ENCODE measurements at regions not wholly inside any gene's neighbourhood (a gene's known extent, or its start where the extent isn't known, plus 50 kb on each side); places are given as distances from the start of the nearest gene placed in this dataset.
"Not testable (repeated sequence)": the region's sequence is repeated elsewhere in the genome, so short reads cannot be mapped to it uniquely, and the experiment has no call there.

DNA sequence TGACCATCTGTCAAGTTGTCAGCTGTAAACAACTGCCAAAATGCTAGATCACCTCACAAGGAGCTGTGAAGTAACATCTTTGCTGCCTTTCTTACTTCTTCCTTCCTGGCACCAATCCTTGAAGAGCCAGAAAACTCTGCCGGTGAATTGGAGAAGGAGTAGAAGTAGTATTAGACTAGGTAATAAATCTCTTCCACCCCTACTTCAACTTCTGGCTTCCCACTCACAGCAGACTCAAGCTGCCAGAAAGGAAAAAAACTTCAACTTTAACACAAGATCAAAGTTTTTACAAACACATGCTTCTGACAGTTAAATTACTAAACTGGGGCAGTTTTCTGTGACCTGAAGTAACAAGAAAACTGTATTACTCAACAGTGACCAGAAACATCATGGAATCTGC lies 164.7 kb upstream of the SLC7A11 start:
- in situ Hi-C loops (cut with HindIII; ENCODE audit: low sequenced_read_pairs), result no loop called here
- no peak for DNase-seq (ENCODE audit: low spot score)

DNA sequence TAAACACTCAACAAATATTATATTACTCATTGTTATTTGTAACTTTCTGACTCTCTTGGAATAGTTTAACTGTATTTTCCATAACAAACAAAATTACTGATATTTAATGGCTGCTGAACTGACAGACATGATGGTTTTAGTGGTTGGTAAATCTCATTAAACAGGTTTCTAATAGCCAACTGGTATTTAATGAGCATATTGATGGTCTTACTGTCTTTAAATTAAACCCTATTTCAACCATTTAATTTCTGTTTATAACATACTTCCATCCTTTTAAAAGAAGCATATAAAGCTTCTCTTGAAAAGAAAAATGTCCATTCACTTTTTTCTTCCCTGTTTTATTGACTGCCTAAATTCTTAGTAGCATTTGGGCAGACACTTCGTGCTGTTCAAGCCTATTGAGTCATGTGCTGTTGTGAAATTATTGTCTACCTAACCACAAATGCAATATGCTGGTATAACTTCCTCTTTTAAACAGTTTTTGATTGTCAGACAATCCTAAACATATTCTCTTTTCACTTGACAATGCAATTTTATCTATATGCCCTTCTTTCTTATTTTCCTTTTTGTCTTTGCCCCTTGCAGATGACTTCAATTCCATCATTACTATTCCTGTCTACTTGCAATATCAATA lies 163.9 kb upstream of the SLC7A11 start:
- in situ Hi-C loops (cut with HindIII; ENCODE audit: low sequenced_read_pairs), result no loop called here

DNA sequence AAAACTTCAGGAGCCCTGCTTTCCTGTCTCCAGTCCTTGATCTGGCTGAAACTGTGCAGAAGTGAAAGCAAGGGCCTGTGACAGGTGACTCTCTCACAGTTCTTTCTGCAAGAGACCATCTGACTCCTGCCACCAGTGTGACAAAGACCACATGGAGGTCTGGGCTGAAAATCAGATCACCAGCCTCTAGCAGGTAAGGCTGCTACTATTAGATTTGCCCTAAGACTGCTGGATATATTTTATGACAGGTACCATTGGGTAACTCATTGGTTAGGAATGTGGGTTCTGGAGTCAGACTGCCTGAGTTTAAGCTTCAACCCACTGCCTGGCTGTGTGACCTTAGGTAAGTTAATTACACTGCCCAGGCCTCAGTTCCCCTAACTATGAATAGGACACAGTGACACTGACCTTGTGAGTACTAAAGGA lies 163.3 kb upstream of the SLC7A11 start:
- DNase-seq (ENCODE audit: low spot score), result no peak
- in situ Hi-C loops (cut with HindIII; ENCODE audit: low sequenced_read_pairs), result no loop called here

More for the DNA sequence above, 163.9 kb upstream of the SLC7A11 start:
- DNase-seq (ENCODE audit: low spot score), result no peak

DNA sequence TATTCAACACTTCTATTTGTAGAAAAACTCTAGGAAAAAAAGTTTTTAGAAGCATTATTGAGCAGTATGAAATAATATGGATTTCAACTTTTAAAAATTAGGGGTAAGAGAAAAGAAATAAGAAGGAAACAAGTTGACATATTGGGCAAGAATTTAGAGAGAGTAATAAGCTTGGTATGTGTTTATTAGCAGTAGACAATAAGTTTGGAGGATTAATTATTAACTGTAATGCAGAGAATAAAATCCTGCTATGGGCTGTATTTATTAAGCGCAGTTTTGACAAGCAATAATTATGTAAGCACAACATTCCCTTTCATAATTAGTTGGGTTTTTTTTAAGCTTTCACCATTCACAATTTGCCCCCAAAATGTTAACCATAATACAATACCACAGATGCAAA lies 162.7 kb upstream of the SLC7A11 start:
- DNase-seq (ENCODE audit: low spot score), result no peak
- in situ Hi-C loops (cut with HindIII; ENCODE audit: low sequenced_read_pairs), result no loop called here

DNA sequence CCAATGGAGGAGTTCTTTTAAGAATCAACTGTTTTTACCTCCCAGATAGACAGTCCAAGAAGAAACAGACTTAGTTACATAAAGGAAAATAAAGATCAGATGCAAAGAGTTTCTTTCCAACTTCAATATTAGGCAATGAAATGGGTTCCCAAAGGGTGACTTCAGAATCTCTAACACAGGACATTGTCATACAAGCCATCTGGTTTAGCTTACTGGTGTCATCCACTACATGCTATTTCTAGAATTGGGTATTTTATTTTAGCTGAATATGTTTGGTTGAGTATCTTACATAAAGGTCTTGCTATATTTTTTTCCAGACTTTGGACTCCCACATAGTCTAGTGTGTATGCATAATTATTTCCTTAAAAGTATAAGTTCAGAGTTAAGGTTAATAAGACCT lies 162.1 kb upstream of the SLC7A11 start:
- in situ Hi-C loops (cut with HindIII; ENCODE audit: low sequenced_read_pairs), result no loop called here
- no peak for DNase-seq (ENCODE audit: low spot score)

DNA sequence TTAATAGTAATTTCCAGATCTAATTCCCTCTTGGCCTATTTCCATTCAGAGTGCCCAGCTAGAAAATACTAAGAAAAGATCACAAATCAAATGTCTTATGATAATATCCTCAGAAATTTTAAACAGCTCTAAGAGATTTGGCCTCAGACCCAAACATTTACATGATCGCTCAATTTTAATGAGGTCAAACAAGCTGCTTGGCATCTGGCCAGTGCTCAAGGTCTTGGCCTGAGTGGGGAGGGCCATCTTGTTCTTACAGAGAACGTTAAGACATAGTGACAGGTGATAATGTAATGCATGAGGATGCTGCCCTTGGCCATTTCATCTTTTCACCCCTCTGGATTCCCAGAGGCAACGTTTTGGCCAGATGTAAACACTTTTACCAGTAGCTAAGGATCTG lies 159.2 kb upstream of the SLC7A11 start:
- in situ Hi-C loops (cut with HindIII; ENCODE audit: low sequenced_read_pairs), result no loop called here
- peak; percentile 30 for DNase-seq (ENCODE audit: low spot score)

DNA sequence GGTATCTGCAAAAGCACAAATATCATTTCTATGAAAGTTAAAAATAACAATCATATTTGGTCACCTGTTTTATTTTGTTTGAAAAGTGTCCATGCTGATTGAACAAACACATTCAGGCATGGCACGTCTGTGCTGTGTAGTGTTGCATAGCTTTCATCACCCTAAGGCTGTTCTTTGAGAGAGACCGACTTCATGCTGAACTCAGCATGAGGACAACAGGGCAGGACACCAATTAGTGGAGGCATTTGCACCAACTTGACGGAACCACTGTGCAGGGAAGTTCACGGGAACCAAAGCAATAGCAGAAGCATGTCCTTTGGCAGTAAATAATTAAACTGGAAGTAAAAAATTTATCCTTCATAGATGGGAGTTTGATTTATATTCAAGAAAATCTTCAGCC lies 158.4 kb upstream of the SLC7A11 start:
- DNase-seq (ENCODE audit: low spot score), result no peak
- in situ Hi-C loops (cut with HindIII; ENCODE audit: low sequenced_read_pairs), result no loop called here

DNA sequence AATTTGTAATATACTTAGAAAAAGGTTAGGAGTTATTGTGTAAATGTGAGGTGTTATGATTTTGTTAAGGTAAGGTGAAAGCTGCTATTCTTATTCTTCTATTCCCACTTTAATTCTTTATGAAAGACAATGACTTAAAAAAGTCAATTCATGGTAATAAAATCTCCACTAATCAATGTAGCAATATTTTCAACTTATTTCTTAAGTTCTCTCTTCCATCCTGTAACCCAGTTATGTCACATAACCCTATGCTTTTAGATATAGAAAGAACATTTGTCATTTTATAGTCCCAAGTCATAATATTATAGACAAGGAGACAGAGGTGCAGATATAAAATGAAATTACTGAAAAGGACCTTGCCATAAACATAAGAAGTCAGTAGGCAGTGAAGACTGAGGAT lies 157.9 kb upstream of the SLC7A11 start:
- in situ Hi-C loops (cut with HindIII; ENCODE audit: low sequenced_read_pairs), result no loop called here

DNA sequence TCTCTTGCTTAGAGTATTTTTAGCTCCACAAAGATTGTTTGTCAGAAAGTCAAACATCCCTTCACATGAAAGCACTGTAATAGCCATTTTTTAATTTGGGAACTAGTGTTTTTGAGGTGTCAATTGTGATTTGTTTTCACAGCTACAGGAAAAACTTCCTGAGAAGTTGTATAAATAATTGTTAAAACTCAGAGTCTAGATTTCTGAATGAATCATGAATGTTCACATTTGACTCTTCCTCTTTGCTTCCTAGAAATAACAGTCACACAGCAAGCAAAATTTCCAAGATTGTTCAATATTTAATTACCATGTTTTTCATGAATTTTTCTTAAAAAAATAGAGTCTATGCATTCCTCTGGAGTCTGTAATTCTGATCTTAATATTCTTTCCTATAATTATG lies 156.9 kb upstream of the SLC7A11 start:
- in situ Hi-C loops (cut with HindIII; ENCODE audit: low sequenced_read_pairs), result no loop called here
- DNase-seq (ENCODE audit: low spot score), result no peak

More for the DNA sequence above, 157.9 kb upstream of the SLC7A11 start:
- DNase-seq (ENCODE audit: low spot score), result no peak

DNA sequence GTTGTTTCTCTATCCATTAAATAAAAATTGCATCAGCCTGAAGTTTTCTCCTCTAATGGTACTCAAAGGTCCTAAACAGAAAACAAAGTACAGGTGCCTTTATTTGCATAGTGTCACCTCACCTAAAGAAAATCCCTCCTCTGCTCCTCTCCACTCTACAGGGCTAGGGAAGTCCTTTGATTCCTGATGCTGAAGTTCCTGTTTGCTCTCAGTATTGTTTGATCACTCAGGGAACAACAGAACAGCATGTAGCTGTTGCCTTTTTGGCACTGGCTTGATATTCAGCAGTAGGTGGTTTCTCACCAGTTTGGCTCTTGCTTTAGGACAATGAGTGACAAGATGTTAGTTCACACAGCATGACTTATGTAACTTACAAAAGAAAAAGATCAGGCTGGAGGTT lies 156.2 kb upstream of the SLC7A11 start:
- in situ Hi-C loops (cut with HindIII; ENCODE audit: low sequenced_read_pairs), result no loop called here
- DNase-seq (ENCODE audit: low spot score), result peak; percentile 43

DNA sequence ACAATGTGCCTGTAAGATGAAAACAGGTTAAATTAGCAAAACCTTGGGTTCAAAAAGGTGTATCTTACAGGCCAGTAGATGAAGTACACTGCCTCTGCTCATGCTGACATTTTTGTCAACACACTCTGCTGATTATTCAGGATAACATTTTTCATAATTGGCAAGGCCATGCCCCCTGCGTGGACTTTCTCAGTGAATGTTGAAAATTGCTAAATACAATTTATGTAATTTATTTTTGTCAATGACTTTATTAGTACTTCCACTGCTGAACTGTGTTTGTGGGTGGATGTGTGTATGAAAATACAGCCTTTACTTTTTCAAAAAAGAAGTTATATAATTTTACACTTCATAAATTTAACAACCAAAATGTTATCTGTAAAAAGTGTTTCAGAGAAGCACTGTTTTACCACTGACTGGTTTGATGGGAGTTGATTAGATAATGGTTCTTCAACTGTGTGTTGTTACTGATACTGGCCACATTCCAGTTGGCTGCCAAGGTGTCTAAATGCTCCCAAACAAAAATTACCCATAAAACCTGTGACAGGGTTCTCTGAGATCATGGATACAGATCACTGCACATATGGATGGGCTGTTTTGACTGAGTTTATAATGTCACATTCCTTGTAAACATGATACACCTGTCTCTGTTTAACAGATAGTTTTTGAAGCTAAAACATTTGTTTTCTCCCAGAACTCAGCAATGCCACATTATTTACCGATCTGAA lies 151.9 kb upstream of the SLC7A11 start:
- DNase-seq (ENCODE audit: low spot score), result no peak
- in situ Hi-C loops (cut with HindIII; ENCODE audit: low sequenced_read_pairs), result no loop called here

DNA sequence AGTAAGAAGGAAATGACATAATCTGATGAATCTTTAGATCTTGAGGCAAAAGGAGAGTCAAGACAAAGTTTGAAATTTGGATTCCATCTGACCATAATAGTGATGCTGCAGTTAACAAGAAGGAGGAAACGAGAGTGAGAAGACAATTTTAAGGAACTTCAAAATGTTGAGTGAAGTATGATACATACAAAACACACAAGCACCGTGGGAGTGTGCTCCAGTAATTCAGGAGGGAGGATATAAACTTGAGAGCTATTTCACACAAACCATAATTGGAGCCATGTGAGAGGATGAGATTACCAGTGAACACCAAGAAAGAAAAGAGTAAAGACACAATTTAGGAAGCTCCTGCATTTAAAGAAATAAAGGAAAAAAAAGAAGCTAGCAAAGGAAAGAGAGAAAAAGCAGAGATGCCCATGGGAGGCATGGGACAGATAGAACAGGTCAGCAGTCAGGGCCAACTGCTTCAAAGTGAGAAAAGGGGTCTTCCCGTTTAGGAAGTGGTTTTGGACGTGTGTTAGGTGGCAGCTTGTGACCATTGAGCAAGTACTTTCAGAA lies 150.7 kb upstream of the SLC7A11 start:
- in situ Hi-C loops (cut with HindIII; ENCODE audit: low sequenced_read_pairs), result no loop called here

DNA sequence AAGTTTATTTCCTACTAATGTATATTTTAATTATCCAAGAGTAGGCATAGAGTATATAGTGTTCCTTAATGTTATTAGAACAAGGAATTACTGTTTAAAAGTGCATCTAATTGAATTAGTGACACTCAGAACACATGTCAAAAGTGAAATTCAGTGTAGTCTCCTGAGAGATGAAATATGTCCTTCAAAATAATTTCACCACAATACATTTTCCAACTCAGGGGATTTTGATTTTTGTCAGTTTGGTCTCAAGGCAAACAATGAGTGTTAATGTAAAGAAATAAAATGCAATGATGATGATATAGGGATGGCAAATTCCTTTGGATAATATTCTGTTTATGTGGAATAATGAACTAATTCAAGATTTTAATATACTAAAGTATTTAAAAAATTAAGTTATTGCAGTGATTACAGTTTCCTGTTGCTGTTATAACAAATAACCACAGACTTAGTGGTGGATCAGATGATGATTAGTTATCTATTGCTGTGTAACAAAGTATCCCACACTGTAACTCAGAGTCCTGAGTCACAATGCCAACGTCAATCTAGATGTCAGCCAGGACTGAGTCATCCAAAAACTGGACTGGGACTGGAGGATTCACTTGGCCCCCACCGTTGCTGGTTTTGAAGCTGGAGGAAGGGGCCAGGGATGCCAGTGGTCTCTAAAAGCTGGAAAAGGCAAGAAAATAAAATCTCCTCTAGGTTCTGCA lies 148.0 kb upstream of the SLC7A11 start:
- DNase-seq (ENCODE audit: low spot score), result no peak
- in situ Hi-C loops (cut with HindIII; ENCODE audit: low sequenced_read_pairs), result no loop called here

More for the DNA sequence above, 150.7 kb upstream of the SLC7A11 start:
- no peak for DNase-seq (ENCODE audit: low spot score)

DNA sequence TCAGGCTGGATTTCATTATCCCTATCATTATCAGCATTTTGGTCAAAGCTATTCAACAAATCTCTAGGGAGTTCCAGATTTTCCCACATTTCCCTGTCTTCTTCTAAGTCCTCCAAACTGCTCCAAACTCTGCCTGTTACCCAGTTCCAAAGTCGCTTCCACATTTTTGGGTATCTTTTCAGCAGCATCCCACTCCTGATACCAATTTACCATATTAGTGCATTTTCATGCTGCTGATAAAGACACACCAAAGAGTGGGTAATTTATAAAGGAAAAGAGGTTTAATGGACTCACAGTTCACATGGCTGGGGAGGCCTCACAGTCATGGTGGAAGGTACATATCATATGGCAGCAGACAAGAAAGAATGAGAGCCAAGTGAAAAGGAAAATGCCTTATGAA lies 132.8 kb upstream of the SLC7A11 start:
- no peak for DNase-seq (ENCODE audit: low spot score)
- in situ Hi-C loops (cut with HindIII; ENCODE audit: low sequenced_read_pairs), result no loop called here

DNA sequence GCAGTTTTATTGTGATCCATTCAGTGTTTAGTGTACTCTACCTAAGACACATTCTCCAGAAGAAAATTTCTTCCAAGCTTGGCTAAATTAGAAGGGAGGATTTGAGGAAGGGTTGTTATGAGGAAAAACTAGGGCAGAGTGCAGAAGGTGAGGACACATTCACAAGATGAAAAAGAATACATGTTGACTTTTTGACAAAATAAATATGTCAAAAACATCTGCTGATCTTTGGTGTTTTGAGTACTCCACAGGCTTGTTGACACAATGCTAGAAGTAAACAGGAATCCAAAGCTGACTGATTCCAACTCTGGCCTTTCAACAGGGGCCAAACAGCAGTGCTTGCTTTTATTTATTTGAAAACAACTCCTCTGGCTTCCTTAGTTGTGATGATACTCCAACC lies 125.8 kb upstream of the SLC7A11 start:
- DNase-seq (ENCODE audit: low spot score), result no peak
- in situ Hi-C loops (cut with HindIII; ENCODE audit: low sequenced_read_pairs), result no loop called here

DNA sequence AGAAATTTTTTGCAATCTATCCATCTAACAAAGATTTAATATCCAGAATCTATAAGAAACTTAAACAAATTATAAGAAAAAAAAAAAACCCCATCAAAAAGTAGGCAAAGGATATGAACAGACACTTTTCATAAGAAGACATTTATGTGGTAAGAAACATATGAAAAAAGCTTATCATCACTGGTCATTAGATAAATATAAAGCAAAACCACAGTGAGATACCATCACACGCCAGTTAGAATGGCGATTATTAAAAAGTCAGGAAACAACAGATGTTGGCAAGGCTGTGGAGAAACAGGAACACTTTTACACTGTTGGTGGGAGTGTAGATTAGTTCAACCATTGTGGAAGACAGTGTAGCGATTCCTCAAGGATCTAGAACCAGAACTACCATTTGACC lies 110.3 kb upstream of the SLC7A11 start:
- in situ Hi-C loops (cut with HindIII; ENCODE audit: low sequenced_read_pairs); DNase-seq (ENCODE audit: low spot score): not testable (repeated sequence)

DNA sequence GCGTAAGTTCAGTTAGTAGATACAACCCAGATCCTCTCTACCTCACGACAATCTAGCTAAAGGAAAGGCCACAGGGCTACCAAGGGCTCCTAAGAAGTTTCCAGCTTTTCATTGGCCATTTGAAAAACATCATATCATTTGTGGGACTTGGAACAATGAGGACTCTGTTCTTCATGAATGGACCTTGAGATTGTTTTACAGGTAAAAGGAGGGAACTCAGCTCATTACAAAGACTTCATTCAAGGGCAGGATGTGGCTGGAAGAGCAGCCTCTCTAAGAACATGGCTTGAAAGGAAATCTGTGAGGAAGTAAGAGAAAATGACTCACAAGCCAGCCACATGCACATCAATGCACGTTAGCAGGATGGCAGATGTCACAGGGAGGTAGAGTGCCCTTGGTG lies 105.9 kb upstream of the SLC7A11 start:
- in situ Hi-C loops (cut with HindIII; ENCODE audit: low sequenced_read_pairs), result no loop called here
- DNase-seq (ENCODE audit: low spot score), result no peak

DNA sequence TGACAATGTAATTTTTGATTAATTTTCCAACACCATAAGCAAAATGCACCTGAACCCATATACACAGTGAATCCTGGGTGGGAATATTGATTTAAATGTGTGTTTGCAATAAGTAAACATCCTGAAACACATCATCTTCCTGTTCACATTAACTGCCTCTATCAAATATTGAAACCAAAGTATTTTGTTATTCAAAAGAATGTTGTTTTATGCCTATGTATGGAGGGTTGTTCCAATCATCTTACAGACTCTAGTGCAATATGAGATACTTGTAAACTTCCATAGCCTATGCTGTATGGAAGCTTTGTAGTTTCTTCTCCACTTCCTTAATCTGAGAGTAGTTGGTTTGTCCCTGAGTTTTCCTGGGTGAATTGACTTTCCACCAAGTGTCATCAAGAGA lies 105.4 kb upstream of the SLC7A11 start:
- in situ Hi-C loops (cut with HindIII; ENCODE audit: low sequenced_read_pairs), result no loop called here

DNA sequence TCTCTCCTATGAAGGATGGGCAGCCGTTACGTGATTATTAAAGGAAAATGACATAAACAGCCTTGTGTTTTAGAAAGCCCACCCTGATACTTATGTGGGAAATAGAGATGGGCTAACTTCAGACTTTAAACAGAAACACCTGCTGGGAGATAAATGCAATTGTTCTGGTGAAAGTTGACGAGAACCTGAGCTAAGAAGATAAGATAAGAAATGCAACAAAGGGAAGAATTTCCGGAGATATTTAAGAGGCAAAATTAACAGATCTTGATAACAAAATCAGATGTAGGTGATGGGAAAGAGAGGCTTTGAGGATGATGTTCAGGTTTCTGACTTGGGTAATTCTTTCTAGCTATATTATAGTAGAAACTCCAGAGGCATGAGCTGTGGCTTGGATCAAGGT lies 102.7 kb upstream of the SLC7A11 start:
- in situ Hi-C loops (cut with HindIII; ENCODE audit: low sequenced_read_pairs), result no loop called here
- DNase-seq (ENCODE audit: low spot score), result no peak

More for the DNA sequence above, 105.4 kb upstream of the SLC7A11 start:
- no peak for DNase-seq (ENCODE audit: low spot score)

DNA sequence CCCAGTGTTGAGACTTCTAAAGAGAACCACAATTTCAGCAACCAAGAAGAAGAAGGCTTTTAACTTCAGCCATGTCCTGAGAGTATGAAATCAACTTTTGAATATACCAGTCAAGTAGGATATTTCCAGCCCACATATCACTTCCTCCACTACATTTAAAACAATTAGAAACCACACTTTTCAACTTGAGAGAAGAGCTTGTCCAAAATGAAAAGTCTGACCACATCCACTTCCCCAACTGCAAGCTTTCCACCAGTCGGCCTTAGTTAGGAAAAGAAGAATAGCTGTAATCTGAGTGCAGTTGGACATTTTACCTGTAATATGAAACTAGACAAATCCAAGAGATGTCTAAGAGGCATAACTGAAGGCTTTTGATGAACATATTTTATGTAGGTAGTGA lies 101.9 kb upstream of the SLC7A11 start:
- DNase-seq (ENCODE audit: low spot score), result no peak
- in situ Hi-C loops (cut with HindIII; ENCODE audit: low sequenced_read_pairs), result no loop called here
